ENCODE measurements at regions not wholly inside any gene's neighbourhood (a gene's known extent, or its start where the extent isn't known, plus 50 kb on each side); places are given as distances from the start of the nearest gene placed in this dataset.

DNA sequence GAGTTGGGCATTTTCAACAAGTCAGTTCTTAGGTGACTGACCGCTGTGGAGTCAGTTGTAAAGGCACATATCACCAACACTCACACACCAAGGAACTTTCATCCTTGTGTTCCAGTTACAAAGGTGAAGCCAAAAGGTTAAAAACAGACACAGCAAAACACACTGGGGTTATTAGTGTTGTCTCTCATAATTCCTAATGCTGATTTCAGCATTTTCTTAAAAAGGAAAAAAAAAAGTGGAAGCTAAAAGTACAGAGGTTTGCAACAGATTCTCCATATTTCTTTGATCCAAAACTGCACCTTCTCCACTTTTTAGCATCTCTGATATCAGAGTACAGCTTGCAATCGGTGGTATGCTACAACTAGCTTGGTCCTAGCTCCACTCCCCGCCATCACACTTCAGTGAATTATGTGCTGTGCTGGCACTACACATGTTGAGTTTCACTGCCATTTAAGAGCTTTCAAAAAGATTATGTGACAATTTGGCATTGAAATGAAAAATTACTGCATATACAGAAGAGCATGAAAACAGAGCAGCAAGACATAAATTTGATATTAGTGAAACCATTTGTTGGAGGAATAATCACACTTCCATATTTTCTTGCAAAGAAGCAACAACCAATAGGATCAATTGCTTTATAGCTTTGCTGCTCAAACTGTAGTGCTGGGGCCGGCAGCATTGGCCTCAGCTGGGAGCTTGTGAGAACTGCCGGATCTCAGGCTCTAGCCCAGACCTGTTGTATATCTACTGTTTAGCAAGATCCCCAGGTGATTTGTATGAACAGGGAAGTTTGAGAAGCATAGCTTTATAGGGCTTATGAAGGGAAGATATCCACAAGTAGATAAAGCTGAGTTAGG is 62.3 kb upstream of the DAPL1 start:
- Histone ChIP-seq H3K4me1 (ENCODE audit: control insufficient read depth, insufficient read depth, low read length) (peaks cover under 1% of the 10 kb centered on the region), H3K4me3 (ENCODE audit: low read length) (no peak overlapping the region), H3K36me3 (ENCODE audit: control insufficient read depth, insufficient read depth, low read length) (no peaks in the 10 kb centered on the region), H3K27ac (ENCODE audit: low read length) (no peak overlapping the region), H3K9me3 (ENCODE audit: control insufficient read depth, low read depth, low read length) (no peaks in the 10 kb centered on the region), H3K27me3 (ENCODE audit: control insufficient read depth, insufficient read depth, low read length) (no peaks in the 10 kb centered on the region)
- DNase-seq: peak in 1 of 2 donors; percentile 25
- no CpG with 5 or more reads among the region's 5 CpGs for WGBS (ENCODE audit: insufficient coverage, low lambda C conversion rate)

DNA sequence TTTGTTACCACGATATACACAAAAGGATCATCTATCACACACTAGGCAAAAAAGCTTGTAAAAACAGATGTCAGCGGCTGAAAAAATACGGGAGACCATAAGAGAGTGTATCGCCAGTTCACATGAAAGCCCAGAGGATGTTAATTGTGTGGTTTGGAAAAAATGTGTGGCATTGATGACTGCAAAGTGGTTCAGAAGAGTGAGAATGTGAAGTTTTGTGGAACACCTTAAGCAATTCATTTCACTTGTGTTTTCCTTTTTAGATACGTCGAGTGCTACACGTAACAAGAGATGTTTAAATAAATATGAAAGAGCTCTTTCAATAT is 61.7 kb upstream of the DAPL1 start:
- no peaks in the 10 kb centered on the region for H3K36me3 ChIP-seq (ENCODE audit: control insufficient read depth, insufficient read depth, low read length)
- H3K27me3 ChIP-seq (ENCODE audit: control insufficient read depth, insufficient read depth, low read length): no peaks in the 10 kb centered on the region
- WGBS (ENCODE audit: insufficient coverage, low lambda C conversion rate): 80% methylated on average over 3 of the region's 7 CpGs
- H3K4me3 ChIP-seq (ENCODE audit: low read length): no peak overlapping the region
- no peak for DNase-seq
- H3K27ac ChIP-seq (ENCODE audit: low read length): no peak overlapping the region
- no peaks in the 10 kb centered on the region for H3K4me1 ChIP-seq (ENCODE audit: control insufficient read depth, insufficient read depth, low read length)
- H3K9me3 ChIP-seq (ENCODE audit: control insufficient read depth, low read depth, low read length): no peaks in the 10 kb centered on the region

DNA sequence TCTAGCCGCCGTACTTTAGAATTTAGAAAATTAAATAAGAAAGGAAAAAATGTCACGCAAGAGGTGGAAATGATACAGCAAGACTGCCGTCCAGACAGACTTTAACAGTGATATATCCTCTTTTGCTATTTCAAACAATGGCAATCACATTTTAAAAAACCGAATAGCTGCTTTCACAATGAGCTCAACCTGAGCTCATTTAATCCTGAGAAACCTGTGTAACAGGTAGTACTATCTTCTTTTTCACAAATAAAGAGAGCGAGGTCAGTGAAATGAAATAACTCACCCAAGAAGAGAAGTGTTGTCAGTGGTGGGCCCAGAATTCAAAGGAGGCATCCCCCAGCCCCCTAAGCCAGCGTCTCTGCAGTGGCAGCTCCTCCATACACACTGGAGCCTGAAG is 60.7 kb upstream of the DAPL1 start:
- Histone ChIP-seq H3K4me3 (ENCODE audit: low read length) (no peak overlapping the region), H3K27ac (ENCODE audit: low read length) (no peak overlapping the region), H3K9me3 (ENCODE audit: control insufficient read depth, low read depth, low read length) (no peaks in the 10 kb centered on the region), H3K4me1 (ENCODE audit: control insufficient read depth, insufficient read depth, low read length) (no peaks in the 10 kb centered on the region), H3K27me3 (ENCODE audit: control insufficient read depth, insufficient read depth, low read length) (no peaks in the 10 kb centered on the region), H3K36me3 (ENCODE audit: control insufficient read depth, insufficient read depth, low read length) (no peaks in the 10 kb centered on the region)
- DNase-seq: no peak
- WGBS (ENCODE audit: insufficient coverage, low lambda C conversion rate): 96% methylated on average over 4 of the region's 7 CpGs

GRCh38 chr2:158735822-158736580 is 59.1 kb upstream of the DAPL1 start:
- WGBS (ENCODE audit: insufficient coverage, low lambda C conversion rate): 100% methylated on average over 2 of the region's 5 CpGs
- Histone ChIP-seq H3K9me3 (ENCODE audit: control insufficient read depth, low read depth, low read length) (no peaks in the 10 kb centered on the region), H3K27me3 (ENCODE audit: control insufficient read depth, insufficient read depth, low read length) (no peaks in the 10 kb centered on the region), H3K27ac (ENCODE audit: low read length) (no peak overlapping the region), H3K4me1 (ENCODE audit: control insufficient read depth, insufficient read depth, low read length) (no peaks in the 10 kb centered on the region), H3K4me3 (ENCODE audit: low read length) (no peak overlapping the region), H3K36me3 (ENCODE audit: control insufficient read depth, insufficient read depth, low read length) (no peaks in the 10 kb centered on the region)
- no peak for DNase-seq

GRCh38 chr2:158738363-158738762 is 56.8 kb upstream of the DAPL1 start:
- Histone ChIP-seq H3K36me3 (ENCODE audit: control insufficient read depth, insufficient read depth, low read length) (no peaks in the 10 kb centered on the region), H3K27me3 (ENCODE audit: control insufficient read depth, insufficient read depth, low read length) (no peaks in the 10 kb centered on the region), H3K27ac (ENCODE audit: low read length) (no peak overlapping the region), H3K4me3 (ENCODE audit: low read length) (no peak overlapping the region), H3K4me1 (ENCODE audit: control insufficient read depth, insufficient read depth, low read length) (no peaks in the 10 kb centered on the region), H3K9me3 (ENCODE audit: control insufficient read depth, low read depth, low read length) (no peaks in the 10 kb centered on the region)
- DNase-seq: no peak
- WGBS (ENCODE audit: insufficient coverage, low lambda C conversion rate): no CpG with 5 or more reads among the region's 5 CpGs

DNA sequence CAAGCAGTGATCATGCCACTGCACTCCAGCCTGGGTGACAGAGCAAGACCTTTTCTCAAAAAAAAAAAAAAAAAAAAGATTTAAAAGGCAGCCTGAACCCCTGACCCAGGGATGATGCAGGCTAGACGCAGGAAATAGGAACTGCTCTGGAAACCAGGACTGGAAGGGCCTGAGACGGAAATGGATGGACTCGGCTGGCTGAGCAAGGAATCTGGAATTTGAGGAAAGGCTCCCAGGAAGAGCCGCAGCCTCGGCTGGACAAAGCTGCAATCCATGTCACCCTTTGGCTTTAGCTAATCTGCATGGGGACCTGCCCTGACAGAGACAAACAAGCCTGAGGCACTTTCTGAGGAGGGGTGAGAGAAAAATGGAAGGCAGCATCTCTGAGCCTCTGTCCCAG is 55.0 kb upstream of the DAPL1 start:
- no CpG with 5 or more reads among the region's 5 CpGs for WGBS (ENCODE audit: insufficient coverage, low lambda C conversion rate)
- Histone ChIP-seq H3K9me3 (ENCODE audit: control insufficient read depth, low read depth, low read length) (no peaks in the 10 kb centered on the region), H3K4me1 (ENCODE audit: control insufficient read depth, insufficient read depth, low read length) (no peaks in the 10 kb centered on the region), H3K27ac (ENCODE audit: low read length) (no peak overlapping the region), H3K4me3 (ENCODE audit: low read length) (no peak overlapping the region), H3K27me3 (ENCODE audit: control insufficient read depth, insufficient read depth, low read length) (no peaks in the 10 kb centered on the region), H3K36me3 (ENCODE audit: control insufficient read depth, insufficient read depth, low read length) (no peaks in the 10 kb centered on the region)
- DNase-seq: no peak

- no peaks in the 10 kb centered on the region for H3K36me3 ChIP-seq (ENCODE audit: control insufficient read depth, insufficient read depth, low read length)
- no peak overlapping the region for H3K4me3 ChIP-seq (ENCODE audit: low read length)
- H3K9me3 ChIP-seq (ENCODE audit: control insufficient read depth, low read depth, low read length): no peaks in the 10 kb centered on the region
- WGBS (ENCODE audit: insufficient coverage, low lambda C conversion rate): no CpG with 5 or more reads among the region's 4 CpGs
- H3K27ac ChIP-seq (ENCODE audit: low read length): no peak overlapping the region
- DNase-seq: no peak
- H3K27me3 ChIP-seq (ENCODE audit: control insufficient read depth, insufficient read depth, low read length): no peaks in the 10 kb centered on the region
- no peaks in the 10 kb centered on the region for H3K4me1 ChIP-seq (ENCODE audit: control insufficient read depth, insufficient read depth, low read length)
These were observed 54.5 kb upstream of the DAPL1 start for GRCh38 chr2:158740621-158741020.

GRCh38 chr2:158741625-158742024 is 53.5 kb upstream of the DAPL1 start:
- Histone ChIP-seq H3K27ac (ENCODE audit: low read length) (no peak overlapping the region), H3K27me3 (ENCODE audit: control insufficient read depth, insufficient read depth, low read length) (peaks cover 2% of the 10 kb centered on the region), H3K36me3 (ENCODE audit: control insufficient read depth, insufficient read depth, low read length) (no peaks in the 10 kb centered on the region), H3K4me3 (ENCODE audit: low read length) (no peak overlapping the region), H3K4me1 (ENCODE audit: control insufficient read depth, insufficient read depth, low read length) (no peaks in the 10 kb centered on the region), H3K9me3 (ENCODE audit: control insufficient read depth, low read depth, low read length) (no peaks in the 10 kb centered on the region)
- WGBS (ENCODE audit: insufficient coverage, low lambda C conversion rate): no CpG with 5 or more reads among the region's 8 CpGs
- no peak for DNase-seq

- no peak overlapping the region for H3K27ac ChIP-seq (ENCODE audit: low read length)
- WGBS (ENCODE audit: insufficient coverage, low lambda C conversion rate): 86% methylated on average over 1 of the region's 4 CpGs
- H3K4me1 ChIP-seq (ENCODE audit: control insufficient read depth, insufficient read depth, low read length): no peaks in the 10 kb centered on the region
- H3K9me3 ChIP-seq (ENCODE audit: control insufficient read depth, low read depth, low read length): no peaks in the 10 kb centered on the region
- H3K27me3 ChIP-seq (ENCODE audit: control insufficient read depth, insufficient read depth, low read length): peaks cover 3% of the 10 kb centered on the region
- DNase-seq: no peak
- H3K4me3 ChIP-seq (ENCODE audit: low read length): no peak overlapping the region
- no peaks in the 10 kb centered on the region for H3K36me3 ChIP-seq (ENCODE audit: control insufficient read depth, insufficient read depth, low read length)
These were observed 52.6 kb upstream of the DAPL1 start for GRCh38 chr2:158742536-158742935.

DNA sequence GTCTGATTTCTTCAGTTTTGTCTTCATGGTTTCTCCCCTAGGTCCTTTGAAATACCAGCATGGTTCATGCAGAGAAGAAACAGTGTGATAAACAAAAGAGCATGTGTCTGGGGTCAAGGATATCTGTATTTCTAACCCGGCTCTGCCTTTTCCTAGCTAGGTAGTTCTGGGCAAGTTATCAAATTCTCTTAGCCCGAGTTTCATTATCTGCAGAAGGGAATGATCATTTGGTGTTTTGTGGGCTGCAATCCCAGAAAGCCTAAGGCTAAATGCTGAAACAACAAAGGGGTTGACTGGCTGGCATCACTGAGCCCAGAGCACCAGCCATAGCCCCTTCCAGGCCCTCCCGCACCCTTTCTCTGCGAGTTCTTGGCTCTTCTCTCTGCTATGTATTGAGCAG is 51.7 kb upstream of the DAPL1 start:
- Histone ChIP-seq H3K27me3 (ENCODE audit: control insufficient read depth, insufficient read depth, low read length) (peaks cover 5% of the 10 kb centered on the region), H3K9me3 (ENCODE audit: control insufficient read depth, low read depth, low read length) (no peaks in the 10 kb centered on the region), H3K4me1 (ENCODE audit: control insufficient read depth, insufficient read depth, low read length) (no peaks in the 10 kb centered on the region), H3K36me3 (ENCODE audit: control insufficient read depth, insufficient read depth, low read length) (no peaks in the 10 kb centered on the region), H3K27ac (ENCODE audit: low read length) (no peak overlapping the region), H3K4me3 (ENCODE audit: low read length) (no peak overlapping the region)
- DNase-seq: no peak
- 100% methylated on average over 2 of the region's 4 CpGs for WGBS (ENCODE audit: insufficient coverage, low lambda C conversion rate)

DNA sequence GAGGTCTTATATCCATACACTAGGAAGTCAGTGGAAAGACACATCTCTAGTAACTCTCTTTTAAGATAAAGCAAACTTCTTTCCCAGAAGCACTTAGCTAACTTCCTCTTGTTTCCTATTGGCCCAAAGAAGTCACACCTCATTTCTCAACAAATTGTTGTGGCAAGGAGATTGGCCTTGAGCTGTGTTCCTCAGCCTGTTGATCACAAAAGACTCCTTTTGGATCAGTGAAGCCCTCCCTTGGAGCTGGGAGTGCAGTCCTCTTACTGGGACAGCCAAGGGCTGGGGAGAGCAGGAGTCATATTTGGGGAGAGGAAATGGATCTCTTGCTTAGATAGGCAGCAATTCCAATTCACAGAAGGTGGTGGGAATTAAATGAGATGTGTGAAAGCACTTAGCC is 51.2 kb upstream of the DAPL1 start:
- Histone ChIP-seq H3K27ac (ENCODE audit: low read length) (no peak overlapping the region), H3K4me3 (ENCODE audit: low read length) (no peak overlapping the region), H3K9me3 (ENCODE audit: control insufficient read depth, low read depth, low read length) (no peaks in the 10 kb centered on the region), H3K4me1 (ENCODE audit: control insufficient read depth, insufficient read depth, low read length) (no peaks in the 10 kb centered on the region), H3K27me3 (ENCODE audit: control insufficient read depth, insufficient read depth, low read length) (peaks cover 5% of the 10 kb centered on the region), H3K36me3 (ENCODE audit: control insufficient read depth, insufficient read depth, low read length) (no peaks in the 10 kb centered on the region)
- DNase-seq: no peak

All from large intestine (tissue), 3 donors.